Osteoblast (primary cell): ENCODE measurements at regions not wholly inside any gene's neighbourhood (a gene's known extent, or its start where the extent isn't known, plus 50 kb on each side); places are given as distances from the start of the nearest gene placed in this dataset.

Source experiments
- DNase-seq: peaks from one replicate; pipeline ENCODE4 v3.0.0; 2011; ENCODE audit warnings: low spot score, mixed read lengths; ENCODE audit not compliant: insufficient read length; ENCODE audit errors: missing footprints
- H2AFZ ChIP-seq: 2 replicates; pipeline ENCODE4 v1.6.0; 2011; ENCODE audit warnings: mild to moderate bottlenecking, low read length
- H3K27ac ChIP-seq: 2 replicates; pipeline ENCODE4 v1.5.1; 2011; ENCODE audit warnings: mild to moderate bottlenecking, low read depth, low read length, moderate library complexity
- H3K27me3 ChIP-seq: 2 replicates; pipeline ENCODE4 v1.6.0; 2012; ENCODE audit warnings: mild to moderate bottlenecking, control low read depth, inconsistent platforms, low read length, moderate library complexity; ENCODE audit not compliant: insufficient read depth
- H3K36me3 ChIP-seq: 2 replicates; pipeline ENCODE4 v1.5.1; 2011; ENCODE audit warnings: mild to moderate bottlenecking, low read length, control low read depth, moderate library complexity; ENCODE audit not compliant: insufficient read depth
- H3K4me1 ChIP-seq: 2 replicates; pipeline ENCODE4 v1.5.1; 2011; ENCODE audit warnings: mild to moderate bottlenecking, low read length, control low read depth, moderate library complexity; ENCODE audit not compliant: insufficient read depth
- H3K4me2 ChIP-seq: 2 replicates; pipeline ENCODE4 v1.6.0; 2011; ENCODE audit warnings: mild to moderate bottlenecking, low read length; ENCODE audit not compliant: insufficient read depth
- H3K4me3 ChIP-seq: fragments of 200-600 bp; sonication (generic); 3 replicates; pipeline ENCODE4 v1.5.1; 2012; ENCODE audit warnings: mild to moderate bottlenecking, low read length, inconsistent platforms; ENCODE audit not compliant: insufficient read depth
- H3K79me2 ChIP-seq: 2 replicates; pipeline ENCODE4 v1.6.0; 2012; ENCODE audit warnings: mild to moderate bottlenecking, low read length, control low read depth, inconsistent platforms; ENCODE audit not compliant: insufficient read depth
- H3K9me3 ChIP-seq: 2 replicates; pipeline ENCODE4 v1.5.1; 2011; ENCODE audit warnings: low read depth, low read length, control low read depth
- H4K20me1 ChIP-seq: 2 replicates; pipeline ENCODE4 v1.6.0; 2012; ENCODE audit warnings: mild to moderate bottlenecking, low read length, control low read depth; ENCODE audit not compliant: insufficient read depth
- TF ChIP-seq, protein P1 (sequence below): IDR thresholded peaks from 2 replicates; pipeline ENCODE4 v1.5.1; 2011; ENCODE audit warnings: mild to moderate bottlenecking, low read depth, low read length, moderate library complexity; ENCODE audit errors: extremely low read depth

DNA sequence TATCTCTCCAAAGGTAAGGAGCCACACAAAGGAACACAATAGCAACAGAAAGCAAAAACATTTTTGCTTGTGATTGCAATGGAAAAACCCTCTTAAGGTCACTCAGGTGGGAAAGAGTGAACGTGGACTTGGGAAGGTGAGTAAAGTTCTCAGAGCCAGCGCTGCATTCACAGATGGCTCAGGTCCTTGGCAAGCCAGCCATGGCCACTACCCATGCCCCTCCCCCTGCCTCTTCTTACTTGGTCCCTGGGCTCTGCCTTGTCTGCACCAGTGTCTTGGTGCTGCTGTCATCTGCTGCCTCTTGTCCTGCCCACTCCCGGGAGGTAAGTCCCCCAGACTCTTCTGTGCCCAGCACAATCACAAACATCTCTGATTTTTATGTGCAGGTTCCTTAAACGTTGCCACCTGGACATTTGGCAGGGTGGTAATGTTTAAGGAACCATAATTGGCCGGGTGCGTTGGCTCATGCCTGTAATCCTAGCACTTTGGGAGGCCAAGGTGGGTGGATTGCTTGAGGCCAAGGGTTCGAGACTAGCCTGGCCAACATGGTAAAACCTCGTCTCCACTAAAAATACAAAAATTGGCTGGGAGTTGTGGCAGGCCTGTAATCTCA is 74.6 kb downstream of the FEM1C start:
- TF ChIP-seq, protein P1, sequence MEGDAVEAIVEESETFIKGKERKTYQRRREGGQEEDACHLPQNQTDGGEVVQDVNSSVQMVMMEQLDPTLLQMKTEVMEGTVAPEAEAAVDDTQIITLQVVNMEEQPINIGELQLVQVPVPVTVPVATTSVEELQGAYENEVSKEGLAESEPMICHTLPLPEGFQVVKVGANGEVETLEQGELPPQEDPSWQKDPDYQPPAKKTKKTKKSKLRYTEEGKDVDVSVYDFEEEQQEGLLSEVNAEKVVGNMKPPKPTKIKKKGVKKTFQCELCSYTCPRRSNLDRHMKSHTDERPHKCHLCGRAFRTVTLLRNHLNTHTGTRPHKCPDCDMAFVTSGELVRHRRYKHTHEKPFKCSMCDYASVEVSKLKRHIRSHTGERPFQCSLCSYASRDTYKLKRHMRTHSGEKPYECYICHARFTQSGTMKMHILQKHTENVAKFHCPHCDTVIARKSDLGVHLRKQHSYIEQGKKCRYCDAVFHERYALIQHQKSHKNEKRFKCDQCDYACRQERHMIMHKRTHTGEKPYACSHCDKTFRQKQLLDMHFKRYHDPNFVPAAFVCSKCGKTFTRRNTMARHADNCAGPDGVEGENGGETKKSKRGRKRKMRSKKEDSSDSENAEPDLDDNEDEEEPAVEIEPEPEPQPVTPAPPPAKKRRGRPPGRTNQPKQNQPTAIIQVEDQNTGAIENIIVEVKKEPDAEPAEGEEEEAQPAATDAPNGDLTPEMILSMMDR, result no peak
- H3K36me3 ChIP-seq, result no peaks in the 10 kb centered on the region
- H3K27me3 ChIP-seq, result no peaks in the 10 kb centered on the region
- no peak for DNase-seq
- H2AFZ ChIP-seq, result no peak overlapping the region
- no peaks in the 10 kb centered on the region for H3K9me3 ChIP-seq
- H3K4me2 ChIP-seq, result no peak overlapping the region
- no peak overlapping the region for H3K4me3 ChIP-seq
- H3K4me1 ChIP-seq, result no peaks in the 10 kb centered on the region
- no peak overlapping the region for H3K27ac ChIP-seq
- H3K79me2 ChIP-seq, result no peaks in the 10 kb centered on the region
- no peaks in the 10 kb centered on the region for H4K20me1 ChIP-seq

DNA sequence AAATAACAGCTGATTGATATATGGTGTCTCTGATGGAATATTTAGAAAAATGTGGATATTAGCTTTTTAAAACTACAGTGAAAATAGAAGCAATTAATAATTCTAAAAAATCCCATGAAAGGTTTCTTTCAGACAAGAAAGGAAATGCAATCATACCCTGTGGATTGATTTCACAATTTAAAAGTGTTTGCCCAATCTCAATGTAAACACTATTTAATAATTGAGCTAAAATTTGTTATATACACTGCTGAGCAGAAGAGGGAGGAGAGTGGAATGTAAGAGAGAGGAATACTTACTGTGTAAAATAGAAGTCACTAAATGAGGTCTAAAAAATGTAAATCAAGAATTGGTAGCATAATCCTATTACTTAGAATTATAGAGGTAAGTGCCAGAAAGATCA is 76.9 kb downstream of the FEM1C start:
- H3K9me3 ChIP-seq, result no peaks in the 10 kb centered on the region
- H3K27me3 ChIP-seq, result no peaks in the 10 kb centered on the region
- no peak for DNase-seq
- H3K4me3 ChIP-seq, result no peak overlapping the region
- H3K27ac ChIP-seq, result no peak overlapping the region
- H3K4me1 ChIP-seq, result peaks cover 3% of the 10 kb centered on the region
- H2AFZ ChIP-seq, result no peak overlapping the region
- no peaks in the 10 kb centered on the region for H3K36me3 ChIP-seq
- no peaks in the 10 kb centered on the region for H3K79me2 ChIP-seq
- TF ChIP-seq, protein P1, result no peak
- no peaks in the 10 kb centered on the region for H4K20me1 ChIP-seq
- no peak overlapping the region for H3K4me2 ChIP-seq

DNA sequence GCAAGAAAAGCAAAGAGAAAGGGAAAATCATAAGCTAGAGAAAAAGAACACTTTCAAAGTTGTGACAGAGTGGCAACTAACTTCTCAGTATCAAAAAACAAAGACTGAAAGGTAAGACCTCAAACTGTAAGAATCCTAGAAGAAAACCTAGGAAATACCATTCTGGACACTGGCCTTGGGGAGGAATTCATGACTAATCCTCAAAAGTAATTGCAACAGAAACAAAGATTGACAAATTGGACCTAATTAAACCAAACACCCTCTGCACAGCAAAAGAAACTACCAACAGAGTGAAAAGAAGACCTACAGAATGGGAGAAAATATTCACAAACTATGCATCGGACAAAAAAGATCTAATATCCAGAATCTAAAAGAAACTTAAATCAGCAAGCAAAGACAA is 79.1 kb downstream of the FEM1C start:
- H2AFZ ChIP-seq, result no peak overlapping the region
- no peak overlapping the region for H3K27ac ChIP-seq
- no peak overlapping the region for H3K4me3 ChIP-seq
- no peaks in the 10 kb centered on the region for H3K36me3 ChIP-seq
- TF ChIP-seq, protein P1, result no peak
- no peaks in the 10 kb centered on the region for H3K79me2 ChIP-seq
- peaks cover 21% of the 10 kb centered on the region for H3K4me1 ChIP-seq
- H3K27me3 ChIP-seq, result no peaks in the 10 kb centered on the region
- H3K9me3 ChIP-seq, result no peaks in the 10 kb centered on the region
- no peaks in the 10 kb centered on the region for H4K20me1 ChIP-seq
- DNase-seq, result no peak
- no peak overlapping the region for H3K4me2 ChIP-seq

DNA sequence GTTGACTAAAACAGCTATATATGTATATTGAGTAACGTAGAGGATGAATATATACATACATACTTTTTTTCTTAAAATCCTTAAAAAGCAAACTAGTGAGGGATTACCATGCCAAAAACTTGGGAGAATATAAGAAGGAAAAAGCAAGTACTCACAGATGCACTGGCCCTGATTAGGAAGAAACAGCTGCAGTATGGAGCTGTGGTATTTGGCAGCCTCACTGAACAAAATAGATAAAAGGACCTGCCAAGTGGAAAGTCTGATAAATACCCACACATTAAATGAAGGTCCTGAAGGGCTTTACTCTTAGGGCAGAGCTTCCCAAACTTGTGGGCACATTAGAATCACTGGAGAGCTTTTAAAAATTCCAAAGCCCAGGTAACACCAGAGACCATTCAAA is 80.6 kb downstream of the FEM1C start:
- Histone ChIP-seq H3K27me3 (no peaks in the 10 kb centered on the region), H3K4me3 (no peak overlapping the region), H3K4me2 (no peak overlapping the region), H3K4me1 (peaks cover 35% of the 10 kb centered on the region), H4K20me1 (no peaks in the 10 kb centered on the region), H3K9me3 (no peaks in the 10 kb centered on the region), H2AFZ (no peak overlapping the region), H3K27ac (no peak overlapping the region), H3K79me2 (no peaks in the 10 kb centered on the region), H3K36me3 (no peaks in the 10 kb centered on the region)
- TF ChIP-seq, protein P1, result no peak
- no peak for DNase-seq
